GM06990 (cell line): ENCODE measurements at regions not wholly inside any gene's neighbourhood (a gene's known extent, or its start where the extent isn't known, plus 50 kb on each side); places are given as distances from the start of the nearest gene placed in this dataset.
A peak's percentile ranks its signal among the peaks of the same experiment; 100 is the strongest.
"Not testable (repeated sequence)": the region's sequence is repeated elsewhere in the genome, so short reads cannot be mapped to it uniquely, and the experiment has no call there.

Source experiments
- DNase-seq: peaks from one replicate; pipeline ENCODE4 v3.0.0-alpha.2; 2011; ENCODE audit not compliant: insufficient read length; ENCODE audit errors: extremely low read depth
- H3K27me3 ChIP-seq: replicated peaks from 2 replicates; pipeline ENCODE4 v1.6.0; 2011; ENCODE audit warnings: low read length; ENCODE audit not compliant: control insufficient read depth, insufficient read depth
- H3K36me3 ChIP-seq: 2 replicates; pipeline ENCODE4 v1.5.1; 2011; ENCODE audit warnings: low read length; ENCODE audit not compliant: control insufficient read depth, insufficient read depth
- H3K4me3 ChIP-seq: replicated peaks from 2 replicates; pipeline ENCODE4 v1.5.1; 2011; ENCODE audit warnings: low read depth, mild to moderate bottlenecking, control low read depth, low read length
- TF ChIP-seq, protein P1 (sequence below): IDR thresholded peaks from 2 replicates; pipeline ENCODE4 v1.5.1; 2011; ENCODE audit warnings: low read length, control low read depth, mild to moderate bottlenecking, inconsistent platforms; ENCODE audit not compliant: insufficient read depth, poor library complexity, severe bottlenecking

DNA sequence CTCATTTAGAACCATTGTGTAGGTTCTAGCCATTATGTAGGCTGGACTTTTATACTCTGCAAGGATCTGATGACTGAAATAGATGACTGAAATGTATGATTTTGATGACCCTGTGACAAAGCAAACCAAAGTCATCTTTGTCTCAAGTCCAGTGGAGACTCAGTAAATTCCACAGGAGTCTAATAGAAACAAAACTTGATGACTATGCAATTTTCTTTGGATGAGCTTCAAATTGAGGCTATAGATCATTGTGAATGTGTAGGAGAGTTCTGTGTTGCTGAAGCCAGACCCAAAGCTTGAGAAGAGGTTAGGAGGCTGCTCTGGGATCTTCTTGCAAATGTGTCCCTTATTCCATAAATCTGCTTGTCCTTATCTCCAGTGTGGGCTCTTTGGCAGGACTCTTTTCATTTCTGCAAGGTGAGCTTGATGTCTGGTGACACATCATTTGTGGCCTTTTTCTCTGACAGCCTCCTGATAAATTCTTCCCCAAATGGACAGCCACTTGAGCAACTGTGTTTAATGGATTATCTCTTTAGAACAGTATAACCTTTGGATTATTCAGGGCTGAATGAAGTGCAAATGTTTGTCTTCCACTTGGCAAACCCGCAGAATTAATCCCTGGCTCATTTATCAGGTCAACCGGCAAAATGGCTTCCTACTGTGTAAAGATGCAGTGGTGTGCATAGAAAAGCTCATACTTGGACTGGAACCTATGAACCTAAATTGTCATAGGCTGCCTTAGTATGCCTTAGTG is 235.1 kb upstream of the ANKH start:
- DNase-seq: no peak
- no peaks in the 10 kb centered on the region for H3K27me3 ChIP-seq
- no peaks in the 10 kb centered on the region for H3K36me3 ChIP-seq
- H3K4me3 ChIP-seq: no peak overlapping the region
- TF ChIP-seq, protein P1, sequence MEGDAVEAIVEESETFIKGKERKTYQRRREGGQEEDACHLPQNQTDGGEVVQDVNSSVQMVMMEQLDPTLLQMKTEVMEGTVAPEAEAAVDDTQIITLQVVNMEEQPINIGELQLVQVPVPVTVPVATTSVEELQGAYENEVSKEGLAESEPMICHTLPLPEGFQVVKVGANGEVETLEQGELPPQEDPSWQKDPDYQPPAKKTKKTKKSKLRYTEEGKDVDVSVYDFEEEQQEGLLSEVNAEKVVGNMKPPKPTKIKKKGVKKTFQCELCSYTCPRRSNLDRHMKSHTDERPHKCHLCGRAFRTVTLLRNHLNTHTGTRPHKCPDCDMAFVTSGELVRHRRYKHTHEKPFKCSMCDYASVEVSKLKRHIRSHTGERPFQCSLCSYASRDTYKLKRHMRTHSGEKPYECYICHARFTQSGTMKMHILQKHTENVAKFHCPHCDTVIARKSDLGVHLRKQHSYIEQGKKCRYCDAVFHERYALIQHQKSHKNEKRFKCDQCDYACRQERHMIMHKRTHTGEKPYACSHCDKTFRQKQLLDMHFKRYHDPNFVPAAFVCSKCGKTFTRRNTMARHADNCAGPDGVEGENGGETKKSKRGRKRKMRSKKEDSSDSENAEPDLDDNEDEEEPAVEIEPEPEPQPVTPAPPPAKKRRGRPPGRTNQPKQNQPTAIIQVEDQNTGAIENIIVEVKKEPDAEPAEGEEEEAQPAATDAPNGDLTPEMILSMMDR: no peak

DNA sequence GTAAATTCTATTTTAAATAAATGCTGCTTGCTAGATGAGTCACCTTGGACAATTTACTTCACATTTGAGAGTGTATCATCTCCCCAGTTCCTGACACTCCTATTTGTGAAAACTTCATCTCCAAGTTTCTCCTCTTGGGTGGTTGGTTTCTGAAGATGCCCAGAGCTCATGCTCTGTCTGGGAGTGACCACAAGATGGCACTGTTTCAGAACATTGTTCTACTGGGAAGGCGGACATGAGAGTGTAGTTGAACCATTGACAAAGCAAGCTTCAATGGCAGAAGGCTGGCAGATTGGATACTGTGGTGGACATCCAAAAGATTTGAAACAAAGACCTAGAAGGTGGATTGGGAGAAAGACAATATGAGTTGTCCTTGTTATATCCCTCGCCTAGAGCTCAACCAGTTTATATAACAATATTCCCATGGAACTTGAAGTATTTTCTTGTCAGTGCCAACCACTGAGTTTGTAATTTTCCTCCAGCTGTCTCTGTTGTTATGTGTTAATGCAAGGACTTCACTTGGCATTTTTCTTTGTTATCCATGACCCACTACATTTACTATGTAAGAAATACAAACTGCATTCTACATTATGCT is 234.3 kb upstream of the ANKH start:
- Histone ChIP-seq H3K27me3 (no peaks in the 10 kb centered on the region), H3K4me3 (no peak overlapping the region), H3K36me3 (no peaks in the 10 kb centered on the region)
- DNase-seq: peak; percentile 4
- TF ChIP-seq, protein P1: peak; percentile 78

DNA sequence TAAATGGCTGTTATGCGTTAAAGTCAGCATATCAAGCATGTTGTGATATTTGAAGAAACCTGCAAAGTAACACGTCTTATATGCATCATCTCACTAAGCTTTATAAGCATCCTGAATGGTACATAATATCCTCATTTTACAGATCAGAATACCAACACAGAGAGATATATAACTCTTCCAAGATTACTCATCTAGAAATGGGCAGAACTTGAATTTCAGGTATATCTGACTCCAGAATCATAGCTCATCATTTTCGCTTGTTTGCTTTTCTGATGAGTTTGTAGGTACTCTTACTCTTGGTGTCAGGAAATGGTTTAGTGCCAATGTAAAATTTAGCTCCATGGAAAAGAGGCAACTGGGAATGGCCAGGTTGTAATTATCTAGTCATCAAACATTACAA is 232.3 kb upstream of the ANKH start:
- no peak overlapping the region for H3K4me3 ChIP-seq
- no peaks in the 10 kb centered on the region for H3K27me3 ChIP-seq
- no peaks in the 10 kb centered on the region for H3K36me3 ChIP-seq
- TF ChIP-seq, protein P1: no peak
- no peak for DNase-seq

DNA sequence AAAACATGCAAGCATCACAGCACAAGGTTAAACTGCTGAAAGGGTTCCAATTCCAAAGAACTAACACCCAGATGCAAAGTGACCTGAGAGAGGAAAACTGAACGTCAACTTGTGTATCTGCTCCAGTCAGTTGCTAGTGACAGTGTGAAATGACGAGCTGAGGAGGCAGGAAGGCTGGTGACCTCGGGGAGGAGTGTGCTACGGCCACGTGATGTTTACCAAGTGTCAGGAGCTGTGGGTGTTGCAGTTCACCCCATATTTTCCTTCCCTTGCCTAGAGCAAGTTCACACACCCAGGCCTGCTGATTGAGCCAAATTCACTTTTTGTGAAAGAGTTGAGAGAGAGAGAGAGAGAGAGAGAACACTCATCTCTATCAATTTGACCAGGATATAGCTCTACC is 231.6 kb upstream of the ANKH start:
- no peak overlapping the region for H3K4me3 ChIP-seq
- H3K36me3 ChIP-seq: no peaks in the 10 kb centered on the region
- H3K27me3 ChIP-seq: no peaks in the 10 kb centered on the region
- TF ChIP-seq, protein P1: no peak
- DNase-seq: no peak

DNA sequence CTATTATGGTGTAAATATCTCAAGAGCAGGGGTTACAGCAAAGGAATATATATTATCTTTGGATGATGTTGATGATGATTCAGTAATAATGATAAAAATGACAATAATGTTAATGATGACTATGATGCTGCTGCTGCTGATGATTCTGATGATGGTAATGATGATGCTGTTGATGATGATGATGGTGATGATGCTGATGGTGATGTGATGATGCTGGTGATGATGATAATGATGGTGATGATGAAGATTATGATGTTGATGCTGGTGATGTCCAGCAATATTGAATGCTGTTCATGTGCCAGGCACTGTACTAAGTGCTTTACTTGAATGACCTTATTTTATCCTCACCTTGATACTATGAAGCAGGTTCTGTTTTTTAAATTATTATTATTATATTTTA is 226.0 kb upstream of the ANKH start:
- Histone ChIP-seq H3K4me3 (no peak overlapping the region), H3K36me3 (no peaks in the 10 kb centered on the region), H3K27me3 (no peaks in the 10 kb centered on the region)
- DNase-seq: no peak
- TF ChIP-seq, protein P1: no peak

DNA sequence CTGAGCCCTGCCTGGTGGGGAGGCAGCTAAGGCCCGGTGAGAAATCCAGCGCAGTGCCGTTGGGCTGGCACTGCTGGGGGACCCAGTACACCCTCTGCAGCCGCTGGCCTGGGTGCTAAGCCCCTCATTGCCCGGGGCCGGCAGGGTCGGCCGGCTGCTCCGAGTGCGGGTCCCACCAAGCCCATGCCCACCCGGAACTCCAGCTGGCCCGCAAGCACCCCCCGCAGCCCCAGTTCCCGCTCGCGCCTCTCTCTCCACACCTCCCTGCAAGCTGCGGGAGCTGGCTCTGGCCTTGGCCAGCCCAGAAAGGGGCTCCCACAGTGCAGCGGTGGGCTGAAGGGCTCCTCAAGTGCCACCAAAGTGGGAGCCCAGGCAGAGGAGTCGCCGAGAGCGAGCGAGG is 225.1 kb upstream of the ANKH start:
- H3K36me3 ChIP-seq, DNase-seq, H3K4me3 ChIP-seq, H3K27me3 ChIP-seq: not testable (repeated sequence)
